ENCODE measurements at regions not wholly inside any gene's neighbourhood (a gene's known extent, or its start where the extent isn't known, plus 50 kb on each side); places are given as distances from the start of the nearest gene placed in this dataset.

GRCh38 chr22:49513358-49513851 lies 314.3 kb downstream of the BRD1 start:
- no peak for TF ChIP-seq CTCF (IDR thresholded peaks at IDR 0.05)
- no peak for TF ChIP-seq EZH2 (IDR thresholded peaks at IDR 0.05; ENCODE audit: borderline replicate concordance, insufficient read depth, low read depth, low read length, poor library complexity, severe bottlenecking)
